Retina (tissue), 1 donor: ENCODE measurements at regions not wholly inside any gene's neighbourhood (a gene's known extent, or its start where the extent isn't known, plus 50 kb on each side); places are given as distances from the start of the nearest gene placed in this dataset.

Source experiments
- DNase-seq: peaks from one replicate; pipeline ENCODE4 v3.0.0-alpha.2; 2016

- no peak for DNase-seq
Measured at GRCh38 chr15:70342554-70343548, 245.1 kb upstream of the TLE3 start.

DNA sequence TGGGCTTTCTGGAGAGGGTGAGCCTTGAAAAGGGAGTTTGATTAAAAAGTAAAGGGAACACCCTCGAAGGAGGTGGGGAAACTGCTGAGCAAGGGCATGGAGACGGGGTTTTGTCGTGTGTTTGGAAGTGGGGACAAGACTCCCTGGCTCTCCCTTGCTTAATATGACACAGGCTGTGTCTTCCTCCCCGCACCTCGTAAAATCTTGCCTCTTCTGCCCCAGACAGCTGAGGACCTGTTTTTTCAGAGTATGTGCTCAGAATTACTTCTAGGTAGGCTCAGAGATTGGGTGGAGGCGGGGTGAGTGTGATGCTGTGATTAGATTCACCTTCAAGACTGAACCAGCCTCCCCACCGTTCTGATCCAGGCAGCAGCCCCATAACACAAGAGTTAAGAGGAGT lies 244.4 kb upstream of the TLE3 start:
- no peak for DNase-seq

DNA sequence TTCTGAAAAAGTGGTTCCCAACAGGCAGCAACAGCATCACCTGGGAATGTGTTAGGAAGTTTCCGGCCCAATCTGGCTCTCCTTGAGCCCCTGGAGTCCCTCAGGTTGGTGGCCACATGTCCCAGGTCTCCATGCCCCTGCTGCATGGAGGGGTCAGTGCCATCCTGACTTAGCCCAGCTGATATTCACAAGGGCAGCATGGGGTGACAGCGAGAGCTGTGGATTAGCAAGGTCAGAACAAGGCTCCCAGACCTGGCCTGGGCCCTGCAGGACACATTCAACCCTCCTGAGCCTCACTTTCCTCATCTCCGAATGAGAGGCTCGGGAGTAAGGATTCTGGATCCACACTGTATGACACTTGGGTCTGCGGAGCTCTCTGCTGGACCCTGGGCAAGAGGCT lies 243.8 kb upstream of the TLE3 start:
- no peak for DNase-seq

- no peak for DNase-seq
Measured at GRCh38 chr15:70340494-70340870, 242.8 kb upstream of the TLE3 start.

DNA sequence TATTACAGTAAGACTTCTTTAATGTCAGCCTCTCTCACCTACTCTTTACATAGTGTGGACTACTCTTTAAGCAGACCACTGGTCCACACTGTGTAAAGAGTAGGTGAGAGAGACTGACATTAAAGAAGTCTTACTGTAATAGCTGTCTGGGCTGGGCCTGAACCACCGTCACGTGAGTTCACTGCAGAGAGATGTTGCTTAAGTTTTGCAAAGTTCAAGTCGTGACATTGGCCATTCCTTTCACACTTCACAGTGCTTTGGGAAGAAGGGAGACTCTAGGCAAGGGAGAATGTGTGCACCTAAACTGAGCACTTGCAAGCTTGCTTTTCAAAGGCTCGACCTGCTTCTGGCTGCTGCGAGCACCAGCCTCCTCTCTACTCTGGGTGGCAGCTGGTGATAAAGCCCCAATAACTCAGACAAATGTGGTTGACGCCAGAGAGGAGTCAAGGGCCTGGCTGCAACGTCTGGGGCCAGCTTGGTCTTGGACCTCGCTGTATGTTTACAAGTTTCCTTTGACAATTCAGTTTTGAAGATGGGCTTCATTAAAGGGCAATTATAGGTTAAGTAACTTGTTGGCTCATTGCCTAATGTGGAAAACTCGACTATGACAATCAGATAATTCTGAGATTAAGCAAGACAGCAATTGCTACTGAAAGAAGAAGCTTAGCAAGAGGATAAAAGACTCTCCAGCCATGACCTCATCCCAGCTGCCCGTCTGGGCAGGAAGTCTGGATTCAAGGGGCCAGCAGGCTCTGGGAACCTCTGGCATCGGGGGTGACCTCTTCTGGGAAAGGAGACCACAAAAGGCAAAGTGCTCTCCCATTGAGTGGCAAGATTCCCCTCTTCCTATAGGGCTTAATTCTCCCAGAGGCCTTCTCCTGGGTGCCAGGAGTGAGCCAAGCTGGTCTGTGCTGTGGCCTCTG lies 242.1 kb upstream of the TLE3 start:
- DNase-seq: no peak

- DNase-seq: no peak
Measured at GRCh38 chr15:70337277-70338186, 239.8 kb upstream of the TLE3 start.

DNA sequence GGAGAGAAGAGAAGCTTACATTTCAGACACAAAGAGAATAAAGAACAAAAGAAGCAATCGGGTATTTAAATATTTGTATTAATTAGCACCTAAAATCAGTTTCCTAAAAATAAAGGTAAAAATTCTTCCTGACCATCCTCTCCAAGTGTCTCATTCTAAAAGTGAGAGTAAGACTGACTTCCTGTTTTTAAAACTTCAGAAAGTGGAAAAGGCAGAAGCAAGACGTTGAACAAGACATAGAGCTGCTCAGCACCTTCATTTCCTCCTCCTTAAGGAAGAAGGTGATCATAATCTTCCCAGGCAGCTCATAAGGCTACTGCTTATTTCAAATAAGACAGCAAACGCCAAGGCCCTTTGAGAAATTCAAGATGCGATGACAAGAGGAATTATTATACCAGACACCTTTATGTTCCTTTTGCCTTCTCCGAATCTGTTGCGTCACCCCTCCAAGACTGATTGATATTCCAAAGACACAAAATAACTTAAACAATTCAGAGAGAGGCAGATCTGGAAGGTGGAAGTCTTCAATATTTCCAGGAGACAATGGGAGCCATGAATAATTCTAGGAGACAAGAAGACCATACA lies 238.8 kb upstream of the TLE3 start:
- DNase-seq: no peak

- no peak for DNase-seq
Measured at GRCh38 chr15:70334286-70334685, 236.6 kb upstream of the TLE3 start.

DNA sequence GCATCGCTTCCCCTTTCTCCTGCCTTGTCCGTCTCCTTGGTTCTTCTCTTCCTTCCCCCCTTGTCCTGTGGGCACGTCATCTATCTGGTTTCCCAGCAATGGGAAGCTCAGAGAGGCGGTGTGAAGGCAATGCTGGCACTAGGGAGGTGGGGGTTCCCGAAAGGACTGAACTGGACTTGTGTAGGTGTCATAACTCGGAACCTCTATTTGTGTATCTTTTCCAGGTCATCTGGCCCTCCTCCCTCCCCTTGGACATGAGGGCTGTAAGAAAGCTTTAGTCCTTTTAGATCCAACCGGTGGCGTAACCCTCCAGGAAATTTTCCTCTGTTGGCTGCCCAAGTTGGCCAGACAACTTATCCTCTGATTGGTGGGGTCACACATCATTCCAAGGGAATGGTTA lies 231.5 kb upstream of the TLE3 start:
- no peak for DNase-seq

GRCh38 chr15:70328679-70329115 lies 231.0 kb upstream of the TLE3 start:
- no peak for DNase-seq

DNA sequence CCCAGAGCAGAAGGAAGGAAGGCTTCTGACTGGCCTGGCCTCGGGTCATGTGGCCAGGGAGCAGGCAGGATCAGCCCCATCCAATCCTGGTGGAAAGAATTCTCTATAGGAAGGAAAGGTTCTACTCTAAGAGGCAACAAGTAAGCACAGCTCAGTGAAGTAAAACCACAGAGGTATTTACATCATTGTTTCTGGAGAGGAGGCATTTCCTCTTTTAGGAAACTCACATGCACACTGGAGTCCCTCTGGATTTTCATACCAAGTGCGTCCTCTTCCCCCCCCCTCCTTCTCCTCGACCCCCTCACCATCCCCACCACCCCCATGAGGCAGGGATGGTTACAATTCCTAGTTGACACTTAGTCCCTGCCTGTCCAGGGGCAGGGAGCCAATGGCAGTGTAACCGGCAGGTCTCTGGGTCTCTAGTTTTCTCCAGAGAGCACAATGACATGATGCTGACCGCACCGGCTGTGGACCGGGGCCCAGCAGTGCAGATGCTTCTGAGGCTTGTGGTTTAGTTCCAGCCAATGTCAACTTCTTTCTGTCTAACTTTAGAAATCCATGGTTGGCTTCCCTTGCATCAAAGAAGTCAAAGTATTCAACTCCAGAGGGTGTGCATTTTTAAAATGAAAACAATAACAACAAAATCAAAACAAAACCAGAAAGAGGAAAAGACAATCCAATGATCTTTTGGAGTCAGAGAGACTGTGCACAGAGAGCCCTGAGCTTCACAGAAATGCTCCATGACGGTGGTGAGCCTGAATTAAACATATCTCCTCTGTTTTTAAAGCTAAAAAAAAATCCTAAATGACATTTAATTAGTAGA lies 230.3 kb upstream of the TLE3 start:
- no peak for DNase-seq

GRCh38 chr15:70327328-70327855 lies 229.7 kb upstream of the TLE3 start:
- DNase-seq: no peak

DNA sequence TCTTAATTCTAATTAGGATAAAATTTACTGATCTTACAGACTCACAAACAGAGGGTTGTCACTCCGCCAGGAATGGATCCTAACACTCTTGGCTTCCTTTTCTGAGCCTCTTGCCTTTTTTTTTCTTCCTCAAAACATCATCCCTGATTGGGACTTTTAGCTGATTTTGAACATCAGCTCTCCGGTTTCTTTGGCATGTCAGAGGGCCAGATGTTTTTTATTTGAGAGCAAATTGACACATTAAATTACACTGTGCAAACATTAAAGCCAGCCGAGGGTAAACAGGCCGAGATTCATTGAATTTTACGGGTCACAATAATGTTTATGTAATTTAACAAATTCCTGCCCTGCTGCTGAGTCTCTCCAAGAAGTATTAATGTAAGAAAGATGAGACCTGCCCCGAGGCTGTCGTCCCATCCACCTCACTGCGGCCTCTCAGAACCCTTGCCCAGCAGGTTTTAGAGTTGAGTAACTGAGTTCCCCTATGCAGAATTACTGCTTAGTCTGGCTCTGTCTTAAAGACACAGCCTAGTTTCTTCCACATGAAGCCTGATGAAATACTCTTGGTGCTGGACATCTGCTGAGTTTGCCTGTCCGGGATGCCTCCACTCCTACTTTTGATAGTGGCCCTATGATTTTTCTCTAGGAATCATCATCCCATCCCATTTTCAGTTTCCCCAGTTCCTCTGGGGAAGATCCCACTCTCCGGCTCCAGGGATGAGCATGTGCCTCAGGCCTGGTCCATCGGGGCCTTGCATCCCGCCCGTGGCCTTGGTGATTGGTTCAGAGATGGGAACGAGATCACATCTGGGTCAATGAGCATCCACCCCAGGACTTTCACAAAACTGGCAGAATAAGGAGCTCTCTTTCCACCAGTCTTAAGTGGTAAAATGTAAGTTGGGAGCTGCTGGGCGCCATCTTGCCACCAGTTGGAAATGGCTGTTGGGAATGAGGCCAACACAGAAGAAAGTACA lies 226.6 kb upstream of the TLE3 start:
- DNase-seq: no peak

DNA sequence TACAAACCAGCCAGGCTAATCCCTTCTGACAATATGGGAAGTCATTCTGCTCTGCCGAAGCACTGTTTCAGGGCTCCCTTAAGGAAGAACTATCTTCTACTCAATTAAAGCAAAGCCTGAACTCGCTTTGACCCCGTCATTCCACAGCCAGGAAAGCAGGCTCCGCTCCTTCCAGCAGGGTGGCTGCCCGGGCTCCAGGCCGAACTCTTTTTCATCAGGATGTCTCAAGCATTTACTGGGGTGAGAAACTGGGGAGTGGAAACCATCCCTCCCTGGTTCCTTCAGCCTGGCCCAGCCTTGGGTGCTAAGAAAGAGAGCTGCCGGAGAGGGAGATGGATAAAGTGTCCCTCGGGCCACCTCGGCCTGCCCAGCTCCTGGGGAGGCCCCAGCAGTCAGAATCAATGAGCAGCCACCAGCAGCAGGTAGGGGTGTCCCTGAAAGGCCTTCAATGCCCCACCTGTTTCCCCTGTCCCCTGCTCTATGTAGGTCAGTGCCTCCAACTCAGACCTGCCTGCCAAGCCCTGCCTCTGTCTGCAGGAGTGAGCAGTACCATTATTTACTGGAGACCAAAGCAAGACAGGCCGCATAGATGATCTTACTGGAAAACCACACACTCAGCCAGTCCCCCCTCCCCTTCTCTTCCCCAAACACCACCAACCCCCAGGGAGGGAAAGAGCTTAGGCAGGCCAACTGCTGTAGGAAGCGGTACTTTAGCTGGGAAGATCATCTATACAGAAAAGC lies 225.6 kb upstream of the TLE3 start:
- peak; percentile 74 for DNase-seq

- DNase-seq: no peak
Measured at GRCh38 chr15:70322051-70322668, 224.4 kb upstream of the TLE3 start.

DNA sequence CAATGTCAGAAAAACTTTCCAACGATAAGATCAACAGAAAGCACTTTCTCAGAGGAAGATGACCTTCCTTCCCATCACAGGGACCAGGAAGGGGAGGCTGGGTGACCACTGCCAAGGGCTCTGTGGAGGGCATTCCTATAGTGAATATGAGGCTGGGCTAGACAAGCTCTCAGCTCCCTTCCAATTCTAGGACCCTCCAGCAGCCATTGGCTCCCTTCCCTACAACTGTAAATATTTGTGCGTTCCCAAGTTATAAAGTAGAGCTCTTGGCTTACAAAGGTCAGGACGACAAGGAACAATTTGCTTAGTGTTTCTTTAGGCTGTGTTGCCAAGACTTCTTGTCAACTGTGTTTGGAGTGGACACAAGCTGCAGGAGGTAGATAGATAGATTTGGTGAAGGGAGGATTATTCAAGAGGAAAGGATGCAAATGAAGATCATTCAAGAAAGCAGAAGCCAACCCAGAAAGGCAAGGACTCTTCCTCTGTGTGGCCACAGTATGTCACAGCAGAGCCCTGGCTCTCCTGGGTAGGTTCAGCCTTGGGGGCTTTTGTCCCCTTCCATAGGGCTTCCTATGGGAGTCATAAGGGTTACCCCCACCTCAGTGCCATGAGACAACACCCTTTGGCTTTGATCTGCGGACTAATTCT lies 223.6 kb upstream of the TLE3 start:
- DNase-seq: no peak

GRCh38 chr15:70320482-70320881 lies 222.8 kb upstream of the TLE3 start:
- DNase-seq: no peak

DNA sequence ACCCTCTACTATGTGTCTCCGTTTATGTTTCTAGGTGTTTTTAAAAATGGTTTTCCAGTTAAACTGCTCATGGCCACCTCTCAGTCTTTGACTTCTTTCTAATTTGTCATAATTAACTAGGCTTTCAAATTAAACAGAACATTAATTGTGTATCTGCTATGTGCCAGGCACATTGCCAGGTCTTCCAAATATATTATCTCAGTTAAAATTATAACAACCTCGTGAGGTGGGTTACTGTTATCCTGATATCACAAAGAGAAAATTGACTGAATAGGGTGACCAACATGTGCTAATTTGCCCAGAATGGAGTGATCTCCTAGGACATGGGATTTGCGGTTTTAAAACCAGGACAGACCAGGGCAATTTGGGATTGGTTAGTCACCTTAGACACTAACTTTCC lies 222.4 kb upstream of the TLE3 start:
- no peak for DNase-seq
